Activated T-cell treated with anti-CD3 and anti-CD28 coated beads for 48 hours (primary cell): ENCODE measurements at regions not wholly inside any gene's neighbourhood (a gene's known extent, or its start where the extent isn't known, plus 50 kb on each side); places are given as distances from the start of the nearest gene placed in this dataset.
"Not testable (repeated sequence)": the region's sequence is repeated elsewhere in the genome, so short reads cannot be mapped to it uniquely, and the experiment has no call there.

Experiments used
- DNase-seq: peaks from one replicate; pipeline ENCODE4 v3.0.0-alpha.2; 2020; ENCODE audit warnings: low read depth

DNA sequence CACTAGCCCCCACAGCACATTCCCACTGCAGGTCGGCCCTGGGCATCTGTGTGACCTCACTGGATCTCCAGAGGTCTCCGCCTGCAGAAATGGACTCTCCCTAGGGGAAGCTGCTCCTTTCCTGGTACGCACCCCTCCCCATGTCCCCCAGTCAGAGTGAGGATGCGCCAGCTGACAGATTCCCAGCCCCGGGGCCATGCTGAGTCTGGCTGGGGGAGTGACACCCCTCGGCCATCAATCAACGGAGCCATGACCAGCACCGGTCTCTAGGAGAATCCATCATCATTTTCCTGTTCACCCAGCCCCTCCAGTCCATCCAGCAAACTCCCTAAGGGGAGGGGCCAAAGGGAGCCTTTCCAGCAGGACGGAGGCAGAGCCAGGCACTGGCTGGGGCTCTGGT, 68.7 kb upstream of the PAX7 start:
- DNase-seq: no peak

DNA sequence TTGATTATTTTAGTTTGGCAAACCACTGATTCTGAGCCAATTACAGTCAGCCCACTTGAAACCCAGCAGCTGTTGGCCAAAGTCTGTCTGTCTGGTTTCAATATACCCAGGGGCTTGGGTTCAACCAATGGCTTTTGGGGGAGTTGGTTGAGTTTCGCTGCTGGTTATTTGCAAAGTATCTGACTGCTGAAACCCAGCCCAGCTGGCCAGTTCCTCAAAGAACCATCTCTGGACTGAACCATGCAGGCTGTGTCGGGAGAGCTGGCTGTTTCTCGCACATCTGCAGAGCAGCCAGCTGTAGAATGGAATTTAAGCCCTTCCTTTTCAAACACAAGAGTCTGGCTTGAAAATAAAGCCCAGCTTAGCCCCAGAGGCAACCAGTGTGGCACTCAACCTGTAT, 66.0 kb upstream of the PAX7 start:
- no peak for DNase-seq

DNA sequence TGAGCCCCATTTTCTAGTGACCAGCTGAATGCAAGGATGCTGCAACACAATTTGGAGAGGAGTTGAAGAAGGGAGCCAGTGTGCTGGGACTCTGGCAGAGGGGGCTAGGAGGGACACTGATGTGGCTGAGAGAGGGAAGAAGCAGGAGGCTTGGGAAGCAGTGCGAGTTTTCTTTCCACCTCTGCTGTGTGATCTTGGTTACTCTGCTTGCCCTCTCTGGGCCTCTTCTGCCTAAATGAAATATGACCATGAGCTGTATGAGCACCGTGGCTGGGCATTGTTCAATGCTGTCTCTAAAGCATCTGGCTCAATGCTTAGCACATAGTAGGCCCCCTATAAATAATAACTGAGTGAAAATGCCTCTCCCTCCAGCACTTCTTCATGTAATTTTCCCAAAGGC, 65.3 kb upstream of the PAX7 start:
- DNase-seq: no peak

DNA sequence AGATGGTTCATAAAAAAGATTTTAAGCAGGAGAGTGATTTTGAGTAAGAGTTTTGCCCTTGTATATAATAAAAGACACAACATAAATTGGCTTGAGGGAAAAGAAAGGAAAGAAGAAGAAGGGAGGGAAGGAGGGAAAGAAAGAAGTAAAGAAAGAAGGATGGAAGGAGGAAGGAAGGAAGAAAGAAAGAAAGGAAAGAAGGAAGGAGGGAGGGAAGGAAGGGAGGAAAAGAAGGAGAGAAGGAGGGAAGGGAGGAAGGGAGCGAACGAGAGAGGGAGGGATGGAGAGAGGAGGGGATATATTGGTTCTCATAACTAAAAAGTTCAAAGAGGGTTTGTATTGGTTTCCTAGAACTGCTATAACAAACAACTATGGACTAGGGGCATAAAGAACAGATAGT, 62.2 kb upstream of the PAX7 start:
- DNase-seq: no peak

DNA sequence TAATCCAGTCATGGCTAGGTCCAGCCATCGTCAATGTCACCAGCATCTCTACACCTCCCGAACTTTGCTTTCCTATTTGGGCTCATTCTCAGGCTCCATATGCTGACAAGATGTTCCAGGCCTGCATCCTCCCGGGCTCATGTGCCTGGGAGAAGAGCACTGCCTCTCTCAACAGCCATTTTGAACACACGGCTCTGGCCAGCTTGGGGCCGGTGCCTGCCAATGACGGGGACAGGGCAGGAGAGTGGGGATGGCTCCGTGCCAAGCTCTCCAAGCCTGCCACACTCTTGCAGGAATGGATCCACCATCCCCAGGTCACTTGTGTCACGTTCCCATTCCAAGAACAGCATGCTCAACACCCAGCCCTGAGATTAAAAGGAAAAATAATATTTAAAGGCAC, 61.4 kb upstream of the PAX7 start:
- no peak for DNase-seq

DNA sequence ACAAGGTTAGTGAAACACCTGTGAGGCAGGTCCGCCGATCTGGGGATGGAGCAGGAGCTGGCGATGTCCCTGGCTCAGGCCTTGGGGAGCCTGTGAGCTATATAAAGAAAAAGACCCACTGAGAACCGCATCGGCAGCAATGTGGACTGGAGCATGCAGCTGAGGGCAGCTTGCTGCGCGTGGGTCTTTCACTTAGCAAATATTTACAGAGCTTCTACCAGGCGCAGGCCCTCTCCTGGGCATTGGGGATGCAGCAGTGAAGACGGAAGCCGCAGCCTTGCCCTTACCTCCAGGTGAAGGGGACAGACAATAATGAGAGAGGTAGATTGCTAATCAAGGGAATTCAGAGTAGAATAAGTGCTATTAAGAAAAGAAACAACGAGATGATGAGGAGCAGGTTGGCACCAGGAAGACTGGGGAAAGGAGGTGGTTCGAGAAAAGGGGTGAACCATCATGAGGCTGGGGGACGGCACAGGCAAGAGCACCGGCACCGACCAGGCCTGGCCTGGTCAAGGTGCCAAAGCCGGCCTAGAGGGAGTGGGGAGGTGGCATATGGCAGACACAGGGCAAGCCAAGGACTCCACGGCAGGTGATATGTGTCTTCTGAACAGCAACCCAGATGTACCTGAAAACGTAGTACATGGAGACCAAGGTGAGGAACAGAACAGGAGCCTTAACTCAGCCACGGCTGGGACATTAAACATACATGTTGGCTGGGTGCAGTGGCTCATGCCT, 60.7 kb upstream of the PAX7 start:
- DNase-seq: no peak

DNA sequence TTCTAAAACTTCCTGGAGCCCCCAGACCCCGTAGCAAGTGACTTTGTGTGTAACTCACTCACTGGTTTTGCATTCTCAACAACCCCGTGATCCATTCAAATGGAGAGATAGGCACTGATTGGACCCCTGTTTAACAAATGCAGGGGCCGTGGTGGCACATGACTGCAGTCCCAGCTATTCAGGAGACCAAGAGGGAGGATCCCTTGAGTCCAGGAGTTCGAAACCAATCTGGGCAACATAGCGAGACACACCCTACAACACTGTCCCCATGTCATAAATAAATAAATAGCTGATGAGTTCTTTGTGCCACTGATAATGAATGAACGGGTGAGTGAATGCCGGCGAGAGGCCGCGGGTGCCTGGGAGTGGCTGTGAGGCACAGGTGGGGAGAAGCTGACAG, 59.4 kb upstream of the PAX7 start:
- DNase-seq: no peak

DNA sequence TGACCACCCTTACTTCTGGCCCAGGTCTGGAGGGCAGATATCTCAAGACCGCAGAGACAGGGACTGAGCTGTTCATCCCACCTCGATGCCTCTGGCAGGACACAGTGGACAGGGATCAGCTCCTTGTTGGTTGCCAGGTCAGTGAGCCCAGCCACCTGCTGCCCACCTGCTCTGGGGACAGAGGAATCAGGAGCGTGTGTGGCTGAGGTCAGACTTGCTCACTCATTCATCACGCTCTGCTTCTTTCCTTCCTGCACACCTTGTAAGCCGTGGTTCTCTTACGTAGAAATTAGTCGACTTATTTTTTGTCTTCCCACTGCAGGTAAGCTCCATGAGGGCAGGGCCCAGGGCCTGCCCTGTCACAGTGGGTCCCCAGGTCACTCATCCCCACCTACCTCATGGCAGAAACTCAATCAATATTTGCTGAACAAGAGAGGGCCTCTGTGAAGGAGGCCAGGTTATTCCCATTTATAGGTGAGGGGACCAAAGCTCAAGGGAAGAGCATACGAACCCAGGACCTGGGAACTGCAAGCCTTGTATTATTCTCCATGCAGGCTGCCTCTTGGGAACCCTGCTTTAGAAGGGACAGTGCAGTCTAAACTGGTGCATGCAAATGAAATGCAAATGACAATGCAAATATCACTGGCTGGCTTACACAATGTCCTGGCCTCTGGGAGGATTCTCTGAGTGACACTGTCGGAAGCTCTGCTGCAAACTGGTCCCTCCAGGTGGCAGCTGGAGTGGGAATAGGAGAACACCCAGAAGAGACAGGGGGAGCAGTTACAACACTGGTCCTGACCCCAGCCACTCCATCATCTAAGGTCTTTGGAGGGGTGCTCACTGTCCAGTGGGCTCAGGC, 58.4 kb upstream of the PAX7 start:
- no peak for DNase-seq

DNA sequence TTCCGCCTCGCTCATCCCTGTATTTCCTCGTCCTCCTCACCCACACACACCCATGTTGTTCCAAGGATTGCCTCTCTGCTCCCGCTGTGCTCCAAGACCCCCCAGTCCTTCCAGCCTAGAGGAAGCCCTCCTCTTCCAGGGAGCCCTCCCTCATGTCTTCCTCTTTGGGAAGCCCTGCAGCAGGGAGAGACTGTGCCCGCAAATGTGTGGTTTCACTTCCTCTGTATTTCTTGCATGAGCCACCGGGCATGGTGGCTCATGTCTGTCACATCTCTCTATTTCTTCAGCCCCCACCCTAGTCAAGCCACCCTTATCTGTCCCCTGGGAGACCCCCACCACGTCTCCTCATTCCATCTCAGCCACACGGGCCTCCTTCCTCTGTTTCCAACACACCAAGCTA, 57.5 kb upstream of the PAX7 start:
- no peak for DNase-seq

DNA sequence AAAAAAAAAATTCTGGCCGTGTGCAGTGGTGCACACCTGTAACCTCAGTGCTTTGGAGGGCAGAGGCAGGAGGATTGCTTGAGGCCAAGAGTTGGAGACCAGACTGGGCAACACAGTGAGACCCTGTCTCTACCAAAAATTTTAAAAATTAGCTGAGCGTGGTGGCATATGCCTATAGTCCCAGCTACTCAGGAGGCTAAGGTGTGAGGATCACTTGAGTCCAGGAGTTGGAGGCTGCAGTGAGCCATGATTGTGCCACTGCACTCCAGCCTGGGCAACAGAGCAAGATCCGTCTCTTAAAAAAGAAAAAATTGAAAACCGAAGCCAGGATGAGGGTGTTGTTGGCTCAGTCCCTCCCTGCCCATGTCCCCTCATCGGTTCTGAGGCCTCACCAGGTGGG, 55.9 kb upstream of the PAX7 start:
- DNase-seq: no peak

DNA sequence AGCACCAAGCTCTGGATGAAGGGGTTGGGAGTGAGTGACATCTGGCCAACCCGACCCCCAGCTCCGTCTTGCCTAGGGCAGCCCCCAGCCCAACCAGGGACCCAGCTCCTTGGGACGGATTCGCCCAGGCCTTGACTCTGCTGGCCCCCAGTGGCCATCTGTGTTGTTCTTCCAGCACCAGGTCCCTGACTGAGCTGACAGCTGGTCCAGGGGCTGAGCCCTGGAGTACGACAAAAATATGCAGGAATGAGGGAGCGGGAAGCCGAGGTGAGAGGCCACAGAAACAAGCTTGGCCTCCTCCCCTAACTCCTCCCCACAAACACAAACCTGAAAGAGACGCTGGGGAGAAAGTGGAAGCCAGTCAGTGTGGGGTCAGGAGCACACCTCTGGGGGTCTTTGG, 55.0 kb upstream of the PAX7 start:
- peak; percentile 29 for DNase-seq

DNA sequence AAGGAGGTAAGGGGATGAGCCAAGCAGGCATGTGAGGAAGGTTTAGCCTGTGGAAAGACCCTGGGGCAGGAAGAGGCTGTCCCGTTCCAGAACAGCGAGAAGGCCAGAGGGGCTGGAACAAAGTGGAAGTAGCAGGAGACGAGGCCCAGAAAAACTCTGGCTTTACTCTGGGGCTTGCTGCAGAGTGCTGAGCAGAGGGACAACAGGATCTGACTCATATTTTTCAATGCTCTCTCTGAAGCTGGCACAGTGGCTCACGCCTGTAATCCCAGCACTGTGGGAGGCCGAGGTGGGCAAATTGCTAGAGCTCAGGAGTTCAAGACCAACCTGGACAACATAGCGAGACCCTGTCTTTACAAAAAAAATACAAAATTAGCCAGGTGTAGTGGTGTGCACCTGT, 52.4 kb upstream of the PAX7 start:
- no peak for DNase-seq

DNA sequence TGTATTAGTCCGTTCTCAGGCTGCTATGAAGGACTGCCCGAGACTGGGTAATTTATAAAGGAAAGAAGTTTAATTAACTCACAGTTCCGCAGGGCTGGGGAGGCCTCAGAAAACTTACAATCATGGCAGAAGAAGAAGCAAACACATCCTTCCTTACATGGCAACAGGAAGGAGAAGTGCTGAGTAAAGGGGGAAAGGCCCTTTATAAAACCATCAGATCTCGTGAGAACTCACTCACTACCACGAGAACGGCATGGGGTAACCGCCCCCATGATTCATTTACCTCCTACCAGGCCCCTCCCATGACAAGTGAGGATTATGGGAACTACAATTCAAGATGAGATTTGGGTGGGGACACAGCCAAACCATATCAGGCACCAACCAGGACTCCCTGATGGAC, 51.4 kb upstream of the PAX7 start:
- DNase-seq: not testable (repeated sequence)

DNA sequence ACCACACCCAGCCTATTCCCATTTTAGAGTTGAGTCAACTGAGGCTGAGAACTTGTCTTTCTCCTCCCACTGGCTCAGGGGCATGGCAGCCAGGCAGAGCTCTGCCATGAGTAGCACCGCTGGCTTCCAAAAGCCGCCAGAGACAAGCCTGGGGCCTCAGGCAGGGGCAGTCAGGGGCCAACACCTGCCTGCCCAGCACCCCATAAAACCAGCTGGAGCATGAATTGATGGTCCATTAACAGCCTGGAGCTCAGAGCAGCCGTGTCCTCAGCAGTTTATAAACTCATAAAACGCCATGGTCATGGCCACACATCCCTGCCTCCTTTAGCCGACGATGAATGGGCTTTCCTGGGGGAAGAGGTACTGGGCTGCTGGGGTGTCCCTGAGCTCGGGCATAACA, 50.6 kb upstream of the PAX7 start:
- DNase-seq: no peak

DNA sequence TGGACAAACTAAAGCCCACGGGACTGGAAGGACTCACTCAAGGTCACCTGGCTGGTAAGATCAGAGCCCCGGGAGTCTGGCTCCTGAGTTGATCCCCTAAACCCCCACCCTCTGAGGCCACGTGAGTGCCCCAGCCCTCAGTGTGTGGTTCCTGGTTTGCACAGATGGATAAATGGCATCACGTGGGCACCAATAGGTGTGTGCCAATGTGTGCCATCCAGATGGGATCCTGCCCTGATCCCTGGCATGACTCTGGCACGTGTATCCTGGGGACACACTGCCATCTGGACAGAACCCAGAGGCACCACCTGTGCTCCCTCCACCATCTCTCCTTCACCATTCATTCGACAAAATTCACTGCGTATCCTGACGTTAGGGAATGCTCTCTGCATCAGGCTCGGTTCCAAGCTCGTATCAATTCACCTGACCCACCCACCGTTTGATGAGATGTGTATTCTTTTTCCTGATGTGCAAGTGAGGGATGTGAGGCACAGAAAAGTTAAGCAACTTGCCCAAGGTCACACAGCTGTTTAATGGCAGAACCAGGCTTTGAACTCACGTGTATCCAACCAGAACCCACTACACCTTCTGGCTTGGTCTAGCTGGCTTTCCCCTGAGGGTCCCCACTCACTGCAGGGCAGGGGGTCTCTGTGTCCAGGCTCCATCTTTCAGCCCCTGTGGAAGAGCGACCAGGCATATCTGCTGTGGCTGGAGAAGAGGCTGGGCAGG, 49.8 kb upstream of the PAX7 start:
- DNase-seq: no peak
